Common myeloid progenitor, CD34-positive (primary cell): ENCODE measurements at regions not wholly inside any gene's neighbourhood (a gene's known extent, or its start where the extent isn't known, plus 50 kb on each side); places are given as distances from the start of the nearest gene placed in this dataset.

Source experiments
- CTCF ChIA-PET: fragments of 350-600 bp; sonication (Branson Sonifier 250); formaldehyde crosslinking; loops from one replicate; lab custom pipeline; 2021; ENCODE audit warnings: antibody characterized with exemption; lab: Charles Lee
- POLR2A ChIA-PET: fragments of 350-600 bp; sonication (Branson Sonifier 250); formaldehyde crosslinking; loops from one replicate; lab custom pipeline; 2021; ENCODE audit warnings: antibody characterized with exemption; lab: Charles Lee
- DNase-seq, 3 donors: peaks; one replicate each; pipeline versions ENCODE4 v3.0.0 to v3.0.0-alpha.2; 2013
- H3K27ac ChIP-seq, 2 experiments: 1 replicate in 1 of 2; 2 replicates in 1 of 2; pipeline ENCODE4 v1.7.0; 2013; ENCODE audit warnings: inconsistent platforms in 2 of 2, low read length in 2 of 2, mild to moderate bottlenecking in 2 of 2, low read depth in 1 of 2, moderate library complexity in 1 of 2; ENCODE audit not compliant: severe bottlenecking in 2 of 2, insufficient read depth in 1 of 2, poor library complexity in 1 of 2
- H3K27me3 ChIP-seq, 5 experiments: replicated peaks in 2 of 5; 1 replicate in 3 of 5; 2 replicates in 2 of 5; pipeline versions ENCODE4 v1.6.1 to v1.7.0; 2013; ENCODE audit warnings: low read length in 4 of 5, mild to moderate bottlenecking in 2 of 5, moderate library complexity in 2 of 5, inconsistent platforms in 1 of 5; ENCODE audit not compliant: insufficient read depth in 5 of 5, control insufficient read depth in 4 of 5
- H3K36me3 ChIP-seq, 4 experiments: 1 replicate in 2 of 4; 2 replicates in 2 of 4; pipeline versions ENCODE4 v1.6.1 to v1.7.0; 2013; ENCODE audit warnings: low read length in 3 of 4, control low read depth in 1 of 4, mild to moderate bottlenecking in 1 of 4; ENCODE audit not compliant: control insufficient read depth in 4 of 4, insufficient read depth in 4 of 4
- H3K4me1 ChIP-seq, 4 experiments: 1 replicate in 3 of 4; 2 replicates in 1 of 4; pipeline versions ENCODE4 v1.6.1 to v1.7.1; 2013; ENCODE audit warnings: low read length in 3 of 4, mild to moderate bottlenecking in 3 of 4, control low read depth in 1 of 4, inconsistent platforms in 1 of 4, moderate library complexity in 1 of 4; ENCODE audit not compliant: control insufficient read depth in 4 of 4, insufficient read depth in 4 of 4; ENCODE audit errors: control extremely low read depth in 1 of 4
- H3K4me3 ChIP-seq, 7 experiments: 1 replicate in 4 of 7; 2 replicates in 3 of 7; pipeline versions ENCODE4 v1.5.1 to v1.7.0; 2013; ENCODE audit warnings: mild to moderate bottlenecking in 7 of 7, low read length in 6 of 7, moderate library complexity in 6 of 7, inconsistent platforms in 2 of 7, low read depth in 2 of 7, control low read depth in 1 of 7; ENCODE audit not compliant: insufficient read depth in 4 of 7, control insufficient read depth in 1 of 7; ENCODE audit errors: extremely low read depth in 1 of 7
- H3K9me3 ChIP-seq, 5 experiments: 1 replicate in 4 of 5; 2 replicates in 1 of 5; pipeline versions ENCODE4 v1.6.1 to v1.7.1; 2013; ENCODE audit warnings: low read length in 4 of 5, mild to moderate bottlenecking in 2 of 5, inconsistent platforms in 1 of 5, low read depth in 1 of 5, moderate library complexity in 1 of 5; ENCODE audit not compliant: control insufficient read depth in 4 of 5, insufficient read depth in 2 of 5; ENCODE audit errors: control extremely low read depth in 1 of 5
- WGBS: methylation state at CpG from one replicate; pipeline ENCODE4 v1.1.5; 2013; ENCODE audit not compliant: insufficient coverage; 5-methylcytosine and 5-hydroxymethylcytosine counted together

DNA sequence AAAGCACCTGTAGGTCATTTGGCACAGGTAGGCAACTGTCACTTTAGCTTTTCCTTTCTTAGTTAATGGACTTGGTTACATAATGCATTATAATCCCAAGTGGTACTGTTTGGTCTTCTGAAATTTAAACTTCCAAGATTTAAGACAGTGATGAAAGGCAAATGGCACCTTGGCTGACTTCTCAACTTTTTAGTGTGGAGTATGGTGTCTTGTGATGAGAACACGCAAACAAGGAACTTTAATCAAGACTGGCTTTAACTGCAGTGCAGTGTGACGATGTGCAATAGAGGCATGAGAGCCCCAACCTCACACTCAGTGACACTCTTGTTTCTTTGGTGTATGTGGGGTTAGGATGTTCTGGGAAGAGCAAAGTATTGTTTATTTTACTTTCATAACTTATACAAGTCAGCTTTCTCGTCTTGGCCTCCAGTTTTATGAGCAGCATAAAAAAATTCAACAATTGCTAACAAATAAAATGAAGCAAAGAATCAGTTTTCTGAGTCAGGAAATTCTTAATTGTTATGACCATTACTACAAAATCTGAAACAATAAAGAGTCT, 171.9 kb downstream of the MAD2L1 start:
- Histone ChIP-seq H3K36me3 (no peaks in the 10 kb centered on the region), H3K4me3 (no peak overlapping the region), H3K27ac (no peak overlapping the region), H3K9me3 (no peaks in the 10 kb centered on the region), H3K4me1 (no peaks in the 10 kb centered on the region), H3K27me3 (no peaks in the 10 kb centered on the region)
- ChIA-PET POLR2A (no interaction called here), CTCF (no interaction called here)
- WGBS: no CpG with 5 or more reads among the region's 3 CpGs
- no peak for DNase-seq

GRCh38 chr4:119873794-119874325, 192.8 kb downstream of the MAD2L1 start:
- ChIA-PET POLR2A (no interaction called here), CTCF (no interaction called here)
- no peaks in the 10 kb centered on the region for H3K27me3 ChIP-seq
- no peaks in the 10 kb centered on the region for H3K9me3 ChIP-seq
- H3K4me3 ChIP-seq: no peak overlapping the region
- no peak for DNase-seq
- no peaks in the 10 kb centered on the region for H3K36me3 ChIP-seq
- no peaks in the 10 kb centered on the region for H3K4me1 ChIP-seq
- WGBS: no CpG with 5 or more reads among the region's 2 CpGs
- no peak overlapping the region for H3K27ac ChIP-seq

DNA sequence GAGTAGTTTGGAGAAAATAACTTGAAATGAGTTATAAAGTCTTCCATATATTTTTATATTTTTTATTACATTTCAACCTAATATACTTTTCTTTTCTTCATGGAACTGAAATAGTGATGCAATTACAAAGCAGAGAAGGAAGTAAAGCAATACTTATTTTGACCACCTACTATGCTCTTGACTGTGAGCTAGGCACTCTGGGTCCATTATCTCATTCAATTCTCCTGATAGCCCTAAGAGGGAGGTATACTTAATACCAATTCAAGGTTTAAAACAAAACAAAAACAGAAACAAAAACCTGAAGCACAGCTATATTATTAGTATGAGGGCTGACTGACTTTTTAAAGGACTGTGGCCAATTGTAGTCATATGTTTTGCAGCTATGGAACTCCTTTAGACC, 193.5 kb downstream of the MAD2L1 start:
- POLR2A ChIA-PET: no interaction called here
- CTCF ChIA-PET: no interaction called here
- H3K27ac ChIP-seq: no peak overlapping the region
- H3K27me3 ChIP-seq: no peaks in the 10 kb centered on the region
- no peaks in the 10 kb centered on the region for H3K9me3 ChIP-seq
- H3K36me3 ChIP-seq: no peaks in the 10 kb centered on the region
- no peak overlapping the region for H3K4me3 ChIP-seq
- H3K4me1 ChIP-seq: no peaks in the 10 kb centered on the region
- DNase-seq: no peak

DNA sequence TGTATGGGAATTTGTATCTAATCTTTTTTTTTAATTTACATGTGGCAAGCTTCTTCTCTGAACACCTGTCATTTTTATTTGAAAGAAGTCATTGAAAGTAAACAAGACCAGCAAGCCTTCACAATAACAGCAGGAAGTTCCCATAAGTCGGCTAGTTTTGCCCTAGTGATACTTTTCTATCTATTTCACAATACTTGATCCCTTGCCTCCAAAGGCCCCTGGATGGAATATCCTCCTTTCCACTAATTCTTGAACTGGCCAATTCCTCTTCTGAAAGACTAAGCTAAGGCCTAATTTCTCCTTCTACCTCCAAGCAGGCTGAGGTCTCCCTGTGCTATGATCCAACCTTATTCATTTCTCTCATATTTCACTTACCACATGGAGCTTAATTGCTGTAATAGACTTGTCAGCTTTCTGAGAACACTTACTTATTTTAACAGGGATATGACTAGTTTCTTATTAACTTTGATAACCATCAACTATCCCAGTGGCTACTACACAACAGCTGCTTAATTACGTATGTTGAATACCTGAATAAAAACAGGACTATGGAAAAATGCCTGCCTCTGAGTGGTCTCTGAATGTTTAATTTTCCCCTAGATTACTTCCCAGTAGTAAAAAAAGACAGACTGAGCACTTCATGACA, 194.2 kb downstream of the MAD2L1 start:
- Histone ChIP-seq H3K4me1 (no peaks in the 10 kb centered on the region), H3K4me3 (no peak overlapping the region), H3K27ac (no peak overlapping the region), H3K9me3 (no peaks in the 10 kb centered on the region), H3K27me3 (no peaks in the 10 kb centered on the region), H3K36me3 (no peaks in the 10 kb centered on the region)
- 71% methylated on average over 1 of the region's 2 CpGs for WGBS
- no peak for DNase-seq
- CTCF ChIA-PET: no interaction called here
- POLR2A ChIA-PET: no interaction called here

DNA sequence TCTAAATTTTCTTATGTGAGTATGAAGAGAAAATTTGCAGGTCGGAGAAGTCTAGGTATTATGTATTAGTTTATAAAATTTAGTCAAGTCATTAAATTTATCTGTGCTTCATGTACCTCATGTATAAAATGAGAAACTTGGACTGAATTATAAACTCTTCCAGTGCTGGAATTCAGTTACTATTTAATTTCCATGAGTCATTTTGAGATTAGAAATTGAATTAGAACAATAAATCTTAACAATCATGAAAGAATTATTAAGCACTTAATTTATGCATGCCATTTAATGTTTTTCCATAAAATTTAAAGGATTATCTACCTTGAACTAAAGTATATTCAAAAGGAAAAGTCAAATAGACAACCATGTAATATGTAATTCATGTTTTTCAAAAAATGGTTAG, 195.8 kb downstream of the MAD2L1 start:
- Histone ChIP-seq H3K9me3 (no peaks in the 10 kb centered on the region), H3K4me3 (no peak overlapping the region), H3K4me1 (no peaks in the 10 kb centered on the region), H3K27ac (no peak overlapping the region), H3K27me3 (no peaks in the 10 kb centered on the region), H3K36me3 (no peaks in the 10 kb centered on the region)
- no peak for DNase-seq
- POLR2A ChIA-PET: no interaction called here
- WGBS: no CpG with 5 or more reads among the region's 1 CpG
- CTCF ChIA-PET: no interaction called here

GRCh38 chr4:119865789-119866188, 200.9 kb downstream of the MAD2L1 start:
- POLR2A ChIA-PET: no interaction called here
- CTCF ChIA-PET: no interaction called here
- no peak for DNase-seq
- Histone ChIP-seq H3K4me1 (no peaks in the 10 kb centered on the region), H3K27me3 (no peaks in the 10 kb centered on the region), H3K4me3 (no peak overlapping the region), H3K27ac (no peak overlapping the region), H3K9me3 (no peaks in the 10 kb centered on the region), H3K36me3 (no peaks in the 10 kb centered on the region)

DNA sequence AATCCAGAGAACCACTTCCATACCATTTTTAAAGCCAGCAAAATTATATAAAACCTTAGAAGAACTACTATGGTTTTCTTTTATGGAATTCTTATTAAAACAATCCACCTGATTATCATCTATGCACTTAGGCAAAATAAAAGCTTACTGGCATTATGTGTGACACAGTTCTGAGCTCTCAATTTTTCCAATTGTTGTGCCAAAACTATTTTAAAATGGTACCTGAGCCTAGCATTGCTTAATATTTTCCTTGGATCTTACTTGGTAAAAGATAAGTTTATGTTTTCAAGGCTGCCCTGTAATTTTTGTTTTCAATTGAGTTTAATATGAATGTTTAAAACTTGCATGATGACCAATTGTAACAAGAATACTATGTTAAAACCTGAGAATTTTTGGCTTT, 201.3 kb downstream of the MAD2L1 start:
- POLR2A ChIA-PET: no interaction called here
- H3K36me3 ChIP-seq: no peaks in the 10 kb centered on the region
- no peak for DNase-seq
- H3K27me3 ChIP-seq: no peaks in the 10 kb centered on the region
- no peak overlapping the region for H3K27ac ChIP-seq
- CTCF ChIA-PET: no interaction called here
- H3K9me3 ChIP-seq: no peaks in the 10 kb centered on the region
- H3K4me3 ChIP-seq: no peak overlapping the region
- H3K4me1 ChIP-seq: no peaks in the 10 kb centered on the region
